Left cardiac atrium (tissue), 4 donors: ENCODE measurements at regions not wholly inside any gene's neighbourhood (a gene's known extent, or its start where the extent isn't known, plus 50 kb on each side); places are given as distances from the start of the nearest gene placed in this dataset.
A peak's percentile ranks its signal among the peaks of the same experiment; 100 is the strongest.
"Not testable (repeated sequence)": the region's sequence is repeated elsewhere in the genome, so short reads cannot be mapped to it uniquely, and the experiment has no call there.

ENCODE experiments used
- ATAC-seq, 2 donors: fragments of 200-7000 bp; cut with Tn5 transposase; one replicate each; pipeline ENCODE4 v1.9.1; 2020; ENCODE audit warnings: mild to moderate bottlenecking in 2 of 2, moderate library complexity in 2 of 2
- DNase-seq: peaks from one replicate; pipeline ENCODE4 v3.0.0-alpha.2; 2020
- intact Hi-C, 2 donors: fragments of 100-400 bp; cut with DNase I; formaldehyde crosslinking; loops; one replicate each; pipeline versions ENCODE4 v1.14.1 to v1.15.1; 2022 to 2023
- donor health status: DM: no; HTN: yes; CAD: no.
- donor health status: DM: no; HTN: yes; CAD: no; lungs with severe emphysema.
- donor health status: DM: yes; HTN: yes; CAD: no.
- donor health status: Dilated cardiomyopathy.

- ATAC-seq (no peak), DNase-seq (no peak)
- intact Hi-C loops, result no loop called here
Measured at GRCh38 chr20:1845163-1845523, 50.1 kb upstream of the SIRPA start.

GRCh38 chr20:1844325-1845162 lies 50.7 kb upstream of the SIRPA start:
- intact Hi-C loops, result no loop called here
- peak; percentile 62 to 74 for ATAC-seq
- peak; percentile 52 for DNase-seq

GRCh38 chr20:1842281-1842680 lies 52.9 kb upstream of the SIRPA start:
- DNase-seq (no peak), ATAC-seq (no peak)
- intact Hi-C loops, result no loop called here

DNA sequence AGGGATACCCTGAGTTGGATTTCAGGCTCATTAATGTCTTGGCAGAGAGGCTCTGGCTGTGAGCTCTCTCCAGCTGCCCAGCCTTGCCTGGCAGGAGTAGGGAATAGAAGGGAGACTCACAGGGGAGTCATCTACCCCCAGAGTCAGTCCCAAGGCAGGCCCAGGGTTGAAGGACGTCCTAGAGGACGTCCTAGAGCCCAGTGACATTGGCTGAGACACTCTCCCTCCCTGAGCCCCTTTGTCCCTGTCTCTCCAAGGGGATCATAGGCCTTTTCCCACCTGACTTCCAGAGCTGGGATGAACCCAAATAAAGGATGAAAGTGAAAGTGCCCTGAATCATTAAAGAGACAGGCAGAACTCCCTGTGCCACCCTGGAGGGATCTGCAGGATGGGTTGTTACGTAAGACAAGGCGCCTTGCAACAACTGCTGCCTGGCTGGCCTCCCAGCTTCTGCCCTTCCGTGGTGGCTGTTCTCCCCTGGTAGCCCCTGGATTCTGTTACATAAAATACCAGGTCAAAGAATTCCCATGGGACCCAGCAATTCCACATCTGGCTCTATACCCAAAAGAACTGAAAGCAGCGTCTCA lies 53.6 kb upstream of the SIRPA start:
- ATAC-seq, result peak; percentile 23 to 70
- DNase-seq, result no peak
- intact Hi-C loops, result no loop called here

DNA sequence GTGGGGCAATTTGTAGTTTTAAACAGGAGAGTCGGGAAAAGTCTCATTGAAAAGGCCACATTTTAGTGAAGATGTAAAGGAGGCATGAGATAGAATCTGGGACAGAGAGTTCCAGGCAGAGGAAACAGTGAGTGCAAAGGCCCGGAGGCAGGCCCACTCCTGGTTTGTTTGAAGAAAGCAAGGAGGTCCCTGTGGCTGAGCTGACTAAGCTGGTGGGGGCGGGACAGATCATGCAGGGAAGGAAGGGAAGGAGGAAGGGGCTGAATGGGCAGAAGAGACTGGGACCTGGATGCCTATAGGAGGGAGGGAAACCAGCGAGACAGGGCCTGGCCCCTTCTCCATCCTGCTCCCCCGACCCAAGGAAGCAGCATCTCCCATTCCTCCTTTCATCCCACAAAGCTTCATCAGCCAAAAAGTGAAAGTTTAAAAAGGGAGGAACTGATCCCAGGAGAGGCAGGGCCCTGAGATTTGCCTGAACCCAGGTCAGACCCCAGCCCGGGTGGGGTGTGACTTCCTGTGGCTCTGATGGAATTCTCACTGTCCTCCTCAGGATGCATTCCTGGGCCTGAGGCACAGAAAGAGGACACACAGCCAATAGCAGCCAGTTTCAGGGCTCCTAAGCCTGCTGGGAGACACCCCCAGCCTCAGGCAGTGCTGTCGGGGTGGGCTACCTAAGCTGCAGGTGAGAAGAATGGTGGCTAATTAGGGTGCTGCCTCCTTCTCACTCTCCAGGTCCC lies 54.2 kb upstream of the SIRPA start:
- ATAC-seq (peak; percentile 7 to 9), DNase-seq (no peak)
- intact Hi-C loops, result no loop called here

- DNase-seq, ATAC-seq: not testable (repeated sequence)
- intact Hi-C loops, result loop anchor here in 1 of 2 donors (5.0 kb wide), 1 partner anchor 53 kb away; no protein-coding TSS in a partner anchor
Measured at GRCh38 chr20:1839376-1840317, 55.6 kb upstream of the SIRPA start.

DNA sequence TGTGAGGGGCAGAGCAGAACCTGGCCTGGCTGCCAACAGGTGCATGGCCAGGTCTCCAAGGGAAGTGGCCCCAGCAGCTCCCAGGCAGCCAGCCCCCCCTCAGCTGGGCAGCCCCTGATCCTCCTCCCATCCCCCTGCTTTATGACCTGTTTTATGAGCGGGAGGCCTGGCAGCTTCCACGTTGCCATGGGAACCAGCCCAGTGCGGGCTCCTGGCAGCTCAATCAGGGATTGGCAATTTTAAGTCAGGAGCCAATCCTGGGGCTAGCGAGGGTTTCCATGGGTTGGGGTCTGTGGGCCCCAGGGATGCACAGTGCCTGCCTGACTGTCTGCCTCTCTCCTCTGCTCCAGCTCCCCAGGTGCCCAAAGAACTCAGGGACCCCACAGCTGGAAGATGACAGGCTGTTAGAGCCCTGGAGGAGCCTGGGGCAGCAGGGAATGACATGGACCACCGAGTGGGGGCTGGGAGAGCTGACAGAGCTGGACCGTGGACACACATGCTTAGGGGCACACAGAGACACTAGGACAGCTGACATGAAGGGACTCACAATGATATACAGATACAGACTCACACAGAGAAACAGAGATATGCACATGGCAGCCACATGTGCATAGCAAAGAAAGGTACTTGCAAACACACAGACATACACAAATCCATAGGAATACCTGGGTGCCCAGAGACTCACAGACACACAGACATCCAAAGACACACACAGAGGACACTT lies 56.5 kb upstream of the SIRPA start:
- ATAC-seq (no peak), DNase-seq (no peak)
- intact Hi-C loops, result loop anchor here in 1 of 2 donors (5.0 kb wide), 1 partner anchor 54 kb away; no protein-coding TSS in a partner anchor

- ATAC-seq (no peak), DNase-seq (no peak)
- intact Hi-C loops, result loop anchor here in 1 of 2 donors (5.0 kb wide), 1 partner anchor 57 kb away; no protein-coding TSS in a partner anchor
Measured at GRCh38 chr20:1835186-1836035, 59.8 kb upstream of the SIRPA start.

GRCh38 chr20:1833728-1834726 lies 61.2 kb upstream of the SIRPA start:
- intact Hi-C loops, result no loop called here
- DNase-seq (no peak), ATAC-seq (no peak)

DNA sequence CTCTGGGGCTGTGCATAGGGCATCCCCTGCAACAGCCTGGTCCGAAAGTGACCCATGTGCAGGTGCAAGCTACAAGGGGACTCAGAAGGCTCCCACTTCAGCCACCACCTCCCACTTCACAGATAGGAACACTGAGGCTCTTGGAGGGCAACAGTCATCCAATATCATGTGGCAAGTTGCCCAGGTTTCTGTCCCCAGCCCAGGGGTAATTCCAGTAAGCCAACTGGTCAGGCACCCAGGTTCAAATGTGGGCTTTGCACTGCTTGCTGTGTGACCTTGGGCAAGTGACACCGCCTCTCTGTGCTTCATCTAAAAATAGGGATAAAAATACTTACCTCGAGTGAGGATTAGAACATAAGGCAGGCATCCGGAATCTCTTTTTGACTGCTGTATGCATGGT lies 62.0 kb upstream of the SIRPA start:
- intact Hi-C loops, result no loop called here
- no peak for DNase-seq
- no peak for ATAC-seq

DNA sequence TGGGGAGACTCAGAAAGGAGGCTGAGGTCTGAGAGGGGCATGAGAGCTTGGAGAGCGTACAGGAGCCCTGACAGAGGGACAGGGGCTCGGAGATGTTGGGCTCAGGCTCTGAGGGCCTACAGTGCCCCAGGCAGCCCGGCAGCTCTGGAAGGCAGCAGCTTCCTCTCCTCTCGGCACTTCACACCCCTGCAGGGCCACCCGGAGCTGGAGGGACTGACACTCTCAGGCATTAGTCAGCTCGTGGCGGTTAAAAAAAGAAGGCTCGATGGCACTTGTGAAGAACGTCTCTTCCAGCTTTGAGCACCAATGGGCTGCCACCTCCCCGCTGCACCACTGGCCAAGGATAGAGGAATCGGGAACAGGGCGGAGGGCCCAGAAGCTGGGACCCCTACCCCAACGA lies 62.6 kb upstream of the SIRPA start:
- ATAC-seq, result peak; percentile 51 to 52
- intact Hi-C loops, result no loop called here
- DNase-seq, result peak; percentile 53

DNA sequence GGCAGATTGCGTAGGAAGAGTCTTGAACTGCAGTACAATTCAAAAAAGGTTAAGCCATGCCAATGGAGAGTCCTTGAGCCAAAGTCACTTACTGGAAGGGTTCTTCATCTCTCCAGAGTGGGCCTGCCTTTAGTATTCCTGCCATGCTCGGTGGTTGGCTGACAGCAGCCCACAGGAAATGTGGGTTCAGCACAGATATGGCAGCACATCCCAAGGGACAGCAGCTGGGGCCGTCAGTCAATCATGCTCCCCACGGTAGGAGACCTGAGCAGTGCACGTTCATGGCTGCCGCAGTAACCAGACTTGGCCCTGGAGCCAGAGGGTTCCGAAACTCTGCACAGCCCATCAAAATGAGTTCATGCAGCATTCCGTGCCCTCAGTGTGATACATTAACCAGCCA lies 63.6 kb upstream of the SIRPA start:
- DNase-seq, result no peak
- no peak for ATAC-seq
- intact Hi-C loops, result no loop called here

GRCh38 chr20:1831096-1831495 lies 64.1 kb upstream of the SIRPA start:
- DNase-seq (no peak), ATAC-seq (no peak)
- intact Hi-C loops, result no loop called here

DNA sequence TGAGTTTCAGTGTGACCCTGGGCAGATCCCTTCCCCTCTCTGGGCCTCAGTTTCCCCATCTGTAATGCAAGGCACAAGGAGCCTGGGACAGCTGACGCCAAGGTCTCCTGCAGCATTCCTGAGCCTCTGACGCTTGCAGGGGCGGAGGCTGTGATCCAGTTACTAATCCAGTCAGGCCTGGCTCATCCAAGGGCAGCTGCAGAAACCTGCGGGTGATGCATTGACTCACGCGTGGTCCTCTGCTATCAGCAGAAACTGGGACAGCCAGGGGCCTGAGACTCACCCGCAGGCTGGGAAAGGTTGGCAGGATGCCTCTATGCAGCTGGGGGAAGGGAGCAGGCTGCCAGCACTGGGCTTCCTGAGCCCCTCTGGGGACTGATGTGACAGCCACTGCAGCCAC lies 65.0 kb upstream of the SIRPA start:
- ATAC-seq (peak; percentile 86 to 91), DNase-seq (peak; percentile 86)
- intact Hi-C loops, result loop anchor here in 1 of 2 donors (1.0 kb wide), 1 partner anchor 17 kb away; no protein-coding TSS in a partner anchor

DNA sequence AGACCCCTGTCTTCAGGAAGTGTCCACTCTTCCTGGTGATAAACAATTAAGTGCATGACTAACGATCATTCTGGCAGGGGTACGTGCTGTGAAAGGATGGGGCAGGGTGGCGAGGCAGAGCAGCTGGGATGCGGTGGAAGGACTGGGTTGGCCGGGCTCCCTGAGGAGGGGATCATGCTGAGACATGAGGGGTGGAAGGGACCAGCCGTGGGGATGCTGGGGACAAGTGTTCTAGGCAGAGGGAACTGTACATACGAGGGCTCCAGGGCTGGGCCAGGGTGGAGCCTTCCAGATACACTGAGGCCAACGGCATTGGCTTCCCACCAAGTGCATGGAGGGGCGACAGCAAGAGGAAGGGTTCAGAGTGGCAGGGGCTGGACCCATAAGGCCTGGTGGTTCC lies 65.7 kb upstream of the SIRPA start:
- no peak for ATAC-seq
- intact Hi-C loops, result no loop called here
- DNase-seq, result no peak

DNA sequence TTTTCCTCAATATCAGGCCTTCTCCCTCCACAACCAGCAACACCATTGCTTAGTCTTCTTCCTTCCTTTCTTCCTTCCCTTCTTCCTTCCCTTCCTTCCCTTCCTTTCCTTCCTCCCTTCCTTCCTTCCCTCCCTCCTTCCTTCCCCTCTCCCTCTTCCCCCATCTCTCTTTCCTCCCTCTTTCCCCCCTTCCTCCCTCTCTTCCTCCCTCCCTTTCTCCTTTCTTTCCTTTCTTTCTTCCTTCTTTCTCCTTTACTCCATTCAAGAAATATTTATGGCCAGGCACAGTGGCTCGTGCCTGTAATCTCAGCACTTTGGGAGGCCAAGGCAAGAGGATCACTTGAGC lies 66.4 kb upstream of the SIRPA start:
- DNase-seq (no peak), ATAC-seq (no peak)
- intact Hi-C loops, result no loop called here
